SW480 (cell line): ENCODE measurements at regions not wholly inside any gene's neighbourhood (a gene's known extent, or its start where the extent isn't known, plus 50 kb on each side); places are given as distances from the start of the nearest gene placed in this dataset.
A peak's percentile ranks its signal among the peaks of the same experiment; 100 is the strongest.

Source experiments
- DNase-seq: peaks from one replicate; pipeline ENCODE4 v3.0.0-alpha.2; 2016; ENCODE audit warnings: low spot score

GRCh38 chr6:91464718-91465117 is 877.8 kb upstream of the MAP3K7 start:
- DNase-seq: no peak

DNA sequence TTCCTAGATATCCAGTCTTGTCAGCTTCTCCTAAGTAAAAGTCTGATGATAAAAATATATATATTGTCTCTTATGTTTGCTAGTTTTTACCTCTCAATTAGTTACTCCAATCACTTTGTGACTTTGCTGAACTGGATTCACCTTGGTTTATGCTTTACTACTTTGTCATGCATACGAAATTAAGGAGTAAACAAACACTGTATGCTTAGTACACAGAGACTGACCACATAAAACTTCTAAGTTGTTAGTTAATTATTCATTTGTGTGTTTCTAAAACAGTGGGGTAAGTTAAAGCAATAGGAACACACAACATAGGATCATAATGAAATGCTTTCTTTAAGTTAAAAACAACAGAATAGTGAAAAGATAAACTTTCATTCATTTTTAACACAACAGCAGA is 877.3 kb upstream of the MAP3K7 start:
- DNase-seq: no peak

- DNase-seq: no peak
These were observed 875.4 kb upstream of the MAP3K7 start for GRCh38 chr6:91462241-91462640.

GRCh38 chr6:91453224-91453878 is 866.5 kb upstream of the MAP3K7 start:
- peak; percentile 42 for DNase-seq

DNA sequence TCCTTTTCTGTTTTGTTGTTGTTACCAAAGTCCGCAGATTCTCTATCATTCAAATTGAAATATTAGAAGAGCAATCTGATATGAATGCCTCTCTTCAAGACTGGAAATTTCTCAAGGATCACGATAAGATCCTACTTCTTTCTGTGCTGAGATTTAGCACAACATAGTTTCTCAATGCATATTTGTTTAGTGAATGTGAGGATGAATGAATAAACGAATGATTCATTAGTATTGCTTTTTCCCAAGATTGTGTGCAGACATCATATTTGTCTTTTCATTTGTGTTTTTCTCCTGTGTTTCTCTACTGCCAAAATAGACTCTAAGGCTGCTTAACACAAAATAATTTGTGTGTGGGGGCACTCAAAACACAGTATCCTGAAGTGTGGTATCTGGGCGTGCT is 862.7 kb upstream of the MAP3K7 start:
- DNase-seq: no peak

- DNase-seq: no peak
These were observed 860.8 kb upstream of the MAP3K7 start for GRCh38 chr6:91447530-91448254.

DNA sequence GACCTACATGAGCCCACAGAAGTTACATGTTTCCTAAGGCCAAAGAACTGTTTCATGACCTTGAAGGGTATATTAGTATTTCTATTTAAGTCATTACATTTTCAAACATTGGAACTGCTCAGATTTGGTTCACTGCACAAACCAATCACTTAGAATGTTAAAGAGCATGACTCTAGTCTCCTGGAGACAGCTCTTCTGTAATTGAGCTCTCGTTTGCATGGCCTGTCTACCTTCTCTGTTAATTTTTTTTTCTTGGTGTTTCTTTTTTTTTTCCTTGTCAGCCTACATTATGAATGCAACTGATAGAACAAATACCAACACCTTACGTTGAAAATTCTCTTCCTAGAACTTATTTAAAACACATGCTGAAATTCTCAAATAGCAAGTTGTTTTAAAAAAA is 860.2 kb upstream of the MAP3K7 start:
- DNase-seq: no peak

- DNase-seq: peak; percentile 51
These were observed 856.5 kb upstream of the MAP3K7 start for GRCh38 chr6:91443405-91443804.

DNA sequence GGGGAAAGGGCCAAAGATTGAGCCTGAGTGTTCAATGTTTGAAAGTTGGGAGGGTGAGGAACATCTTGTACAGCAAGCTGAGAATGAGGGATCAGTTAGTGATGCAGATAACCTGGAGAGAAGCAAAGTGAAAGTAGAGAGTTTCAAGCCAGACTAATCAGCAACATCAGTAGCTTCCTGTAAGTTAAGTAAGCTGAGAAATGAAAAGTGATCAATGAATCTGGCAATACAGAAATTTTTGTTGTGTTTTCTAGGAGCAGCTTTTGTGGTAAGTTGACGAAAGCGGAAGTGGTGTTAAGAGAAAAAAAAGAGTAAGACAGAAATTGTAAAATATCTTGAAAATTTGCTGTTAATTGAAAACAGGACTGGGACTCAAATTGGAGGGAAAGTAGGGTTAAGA is 855.5 kb upstream of the MAP3K7 start:
- DNase-seq: no peak

DNA sequence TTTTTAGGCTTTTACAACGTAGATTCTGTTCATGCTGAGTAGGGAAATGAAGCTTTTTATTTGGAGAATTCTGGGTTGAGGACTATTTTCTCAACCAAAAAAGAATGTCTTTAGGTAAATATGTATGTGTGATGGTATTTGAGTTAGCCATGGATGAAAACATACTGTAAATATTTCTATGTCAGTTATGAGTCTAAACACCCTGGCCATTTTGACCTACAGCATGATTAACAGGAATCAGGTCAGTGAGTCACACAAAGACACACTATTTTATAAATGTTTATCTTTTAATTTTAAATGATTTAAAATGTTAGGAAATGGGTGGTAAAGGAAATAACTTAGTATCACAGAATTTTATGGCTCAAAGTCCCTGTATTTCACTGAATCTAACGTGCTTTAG is 851.7 kb upstream of the MAP3K7 start:
- no peak for DNase-seq

DNA sequence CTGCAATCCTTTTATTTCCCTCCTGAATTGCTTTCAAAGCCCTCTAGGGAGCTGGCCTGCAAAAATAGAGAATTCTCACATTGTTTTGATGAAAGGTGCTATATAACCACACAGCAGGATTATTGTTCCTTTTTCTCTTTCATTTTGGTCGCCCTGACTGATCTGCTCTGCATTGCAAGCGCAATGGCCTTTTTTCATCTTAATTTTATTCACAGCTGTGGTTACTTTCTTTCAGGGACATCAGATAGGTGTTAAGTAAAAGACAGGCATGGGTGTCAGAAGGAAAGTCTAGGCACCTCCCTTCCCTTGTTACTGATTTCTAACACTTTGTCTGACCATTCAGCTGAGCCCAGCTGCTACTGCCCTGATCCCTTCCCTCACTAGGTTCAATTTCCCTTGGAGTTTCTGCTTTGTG is 850.5 kb upstream of the MAP3K7 start:
- DNase-seq: no peak

DNA sequence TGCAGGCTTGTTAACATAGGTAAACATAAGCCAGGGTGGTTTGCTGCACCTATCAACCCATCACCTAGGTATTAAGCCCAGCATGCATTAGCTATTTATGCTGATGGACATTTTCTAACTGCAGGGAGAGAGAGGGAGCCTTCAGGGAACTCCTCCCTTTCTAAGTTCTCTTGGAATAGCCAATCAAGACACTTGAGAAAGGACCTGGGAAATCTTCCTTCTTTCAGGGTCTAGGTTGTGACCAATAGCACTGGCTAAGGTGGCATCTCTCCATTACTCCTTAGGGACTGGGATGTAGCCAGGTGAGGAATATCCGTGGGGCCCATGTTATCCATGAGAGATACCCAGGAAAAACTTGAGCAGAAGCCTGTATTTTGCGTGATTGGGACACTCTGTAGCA is 849.6 kb upstream of the MAP3K7 start:
- DNase-seq: no peak

DNA sequence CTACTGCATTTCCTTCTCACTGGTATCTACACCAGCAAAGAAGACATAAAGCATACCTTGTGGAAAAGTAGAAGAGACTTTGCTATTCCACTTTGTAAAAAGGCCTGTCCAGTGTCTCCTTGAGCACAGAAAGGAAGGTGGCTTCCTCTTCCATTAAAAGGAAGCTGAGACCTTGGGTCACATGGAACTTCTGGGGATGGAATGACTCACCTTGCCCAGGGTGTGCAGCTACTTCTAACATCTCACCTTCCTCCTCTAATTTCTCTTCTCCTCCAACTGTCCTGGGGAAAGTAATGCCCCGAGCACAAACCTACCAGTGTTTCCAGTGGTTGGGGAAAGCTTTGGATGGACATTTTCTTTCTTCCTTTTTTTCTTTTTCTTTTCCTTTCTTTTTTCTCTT is 848.8 kb upstream of the MAP3K7 start:
- no peak for DNase-seq

- no peak for DNase-seq
These were observed 847.7 kb upstream of the MAP3K7 start for GRCh38 chr6:91434576-91434975.

GRCh38 chr6:91433660-91434534 is 847.0 kb upstream of the MAP3K7 start:
- DNase-seq: no peak

GRCh38 chr6:91428953-91429560 is 842.2 kb upstream of the MAP3K7 start:
- DNase-seq: no peak

GRCh38 chr6:91428296-91428695 is 841.4 kb upstream of the MAP3K7 start:
- DNase-seq: no peak

DNA sequence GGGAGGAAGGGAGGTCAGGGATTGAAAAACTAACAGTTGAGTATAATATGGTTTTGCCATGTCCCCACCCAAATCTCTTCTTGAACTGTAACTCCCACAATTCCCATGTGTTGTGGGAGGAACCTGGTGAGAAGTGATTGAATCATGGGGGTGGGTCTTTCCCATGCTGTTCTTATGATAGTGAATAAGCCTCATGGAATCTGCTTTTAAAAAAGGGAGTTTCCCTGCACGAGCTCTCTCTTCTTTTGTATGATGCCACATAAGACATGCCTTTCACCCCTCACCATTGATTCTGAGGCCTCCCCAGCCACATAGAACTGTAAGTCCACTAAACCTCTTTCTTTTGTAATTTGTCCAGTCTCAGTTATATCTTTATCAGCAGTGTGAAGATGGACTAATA is 833.4 kb upstream of the MAP3K7 start:
- DNase-seq: no peak

GRCh38 chr6:91415031-91415605 is 828.2 kb upstream of the MAP3K7 start:
- DNase-seq: no peak

DNA sequence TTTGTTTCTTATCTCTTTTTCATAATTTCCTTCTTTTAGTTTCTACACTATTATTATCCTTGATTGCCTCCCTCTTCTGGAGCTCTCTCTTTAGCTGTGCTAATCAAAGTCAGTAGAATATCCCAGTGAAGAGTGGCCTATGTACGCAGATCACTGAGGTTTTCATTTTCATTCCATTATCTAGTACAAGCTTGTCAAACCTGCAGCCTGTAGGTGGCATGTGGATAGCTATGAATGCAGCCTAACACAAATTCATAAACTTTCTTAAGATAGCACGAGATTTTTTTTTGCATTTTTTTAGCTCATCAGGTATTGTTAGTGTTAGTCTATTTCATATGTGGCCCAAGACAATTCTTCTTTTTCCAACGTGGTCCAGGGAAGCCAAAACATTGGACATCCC is 825.7 kb upstream of the MAP3K7 start:
- DNase-seq: no peak

DNA sequence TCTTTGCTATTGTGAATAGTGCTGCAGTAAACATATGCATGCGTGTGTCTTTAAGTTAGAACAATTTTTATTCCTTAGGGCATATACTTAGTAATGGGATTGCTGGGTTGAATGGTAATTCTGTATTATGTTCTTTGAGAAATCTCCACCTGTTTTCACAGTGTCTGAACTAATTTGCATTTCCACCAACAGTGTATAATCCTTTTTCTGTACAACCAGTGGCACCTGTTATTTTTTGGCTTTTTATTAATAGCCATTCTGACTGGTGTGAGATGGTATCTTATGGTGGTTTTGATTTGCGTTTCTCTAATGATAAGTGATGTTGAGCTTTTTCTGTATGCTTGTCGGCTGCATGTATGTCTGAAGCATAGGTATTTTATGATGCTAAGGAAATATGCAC is 820.8 kb upstream of the MAP3K7 start:
- no peak for DNase-seq

- DNase-seq: no peak
These were observed 806.1 kb upstream of the MAP3K7 start for GRCh38 chr6:91392951-91393350.
